SK-N-SH treated with all-trans-retinoic acid at 6 μM for 48 hours (cell line): ENCODE measurements at regions not wholly inside any gene's neighbourhood (a gene's known extent, or its start where the extent isn't known, plus 50 kb on each side); places are given as distances from the start of the nearest gene placed in this dataset.
"Not testable (repeated sequence)": the region's sequence is repeated elsewhere in the genome, so short reads cannot be mapped to it uniquely, and the experiment has no call there.

ENCODE experiments used
- ATAC-seq: fragments of 200-7000 bp; cut with Tn5 transposase; 3 replicates; pipeline ENCODE4 v1.9.1; 2020; ENCODE audit warnings: mild to moderate bottlenecking, moderate library complexity
- ARNTL ChIP-seq: fragments of 450-650 bp; formaldehyde crosslinking; IDR thresholded peaks from 2 replicates; pipeline ENCODE4 v1.5.0; 2020; ENCODE audit warnings: low read depth, mild to moderate bottlenecking, moderate library complexity, borderline replicate concordance
- BACH2 ChIP-seq: fragments of 250-450 bp; sonication (Bioruptor Pico); IDR thresholded peaks from 2 replicates; pipeline ENCODE4 v1.9.0; 2021; ENCODE audit warnings: mild to moderate bottlenecking, borderline replicate concordance
- CREB5 ChIP-seq: fragments of 250-450 bp; sonication (Bioruptor Pico); IDR thresholded peaks from 2 replicates; pipeline ENCODE4 v1.5.1; 2020; ENCODE audit warnings: low read depth, mild to moderate bottlenecking, moderate library complexity
- CSDC2 ChIP-seq: fragments of 250-450 bp; sonication (Bioruptor Pico); IDR thresholded peaks from 2 replicates; pipeline ENCODE4 v1.5.0; 2020; ENCODE audit warnings: mild to moderate bottlenecking, moderate library complexity
- CSRNP3 ChIP-seq: fragments of 250-450 bp; sonication (Bioruptor Pico); IDR thresholded peaks from 2 replicates; pipeline ENCODE4 v1.5.1; 2021; ENCODE audit warnings: mild to moderate bottlenecking, moderate library complexity
- ESRRG ChIP-seq: fragments of 250-450 bp; sonication (Bioruptor Pico); IDR thresholded peaks from 2 replicates; pipeline ENCODE4 v1.6.1; 2021; ENCODE audit warnings: mild to moderate bottlenecking
- GLIS3 ChIP-seq: fragments of 250-450 bp; sonication (Bioruptor Pico); IDR thresholded peaks from 2 replicates; pipeline ENCODE4 v1.5.0; 2020; ENCODE audit warnings: mild to moderate bottlenecking, moderate library complexity
- ISL1 ChIP-seq: fragments of 250-450 bp; sonication (Bioruptor Pico); IDR thresholded peaks from 2 replicates; pipeline ENCODE4 v2.1.2; 2022; ENCODE audit warnings: mild to moderate bottlenecking, moderate library complexity
- PPARA ChIP-seq: fragments of 250-450 bp; sonication (Bioruptor Pico); IDR thresholded peaks from 2 replicates; pipeline ENCODE4 v1.5.0; 2020; ENCODE audit warnings: mild to moderate bottlenecking, borderline replicate concordance
- RARB ChIP-seq: fragments of 250-450 bp; sonication (Bioruptor Pico); IDR thresholded peaks from 2 replicates; pipeline ENCODE4 v1.8.0; 2021; ENCODE audit warnings: mild to moderate bottlenecking, moderate library complexity
- SNAI2 ChIP-seq: fragments of 250-450 bp; sonication (Bioruptor Pico); IDR thresholded peaks from 2 replicates; pipeline ENCODE4 v1.5.0; 2020; ENCODE audit warnings: mild to moderate bottlenecking, moderate library complexity
- TCF4 ChIP-seq: fragments of 250-450 bp; sonication (Bioruptor Pico); IDR thresholded peaks from 2 replicates; pipeline ENCODE4 v1.8.0; 2021; ENCODE audit warnings: mild to moderate bottlenecking, moderate library complexity, borderline replicate concordance
- TOX ChIP-seq: fragments of 250-450 bp; sonication (Bioruptor Pico); IDR thresholded peaks from 2 replicates; pipeline ENCODE4 v1.8.0; 2021; ENCODE audit warnings: mild to moderate bottlenecking, moderate library complexity, borderline replicate concordance
- ZC3H10 ChIP-seq: fragments of 250-450 bp; sonication (Bioruptor Pico); IDR thresholded peaks from 2 replicates; pipeline ENCODE4 v1.5.1; 2021; ENCODE audit warnings: mild to moderate bottlenecking, moderate library complexity
- ZFP3 ChIP-seq: fragments of 250-450 bp; sonication (Bioruptor Pico); IDR thresholded peaks from 2 replicates; pipeline ENCODE4 v1.5.0; 2020; ENCODE audit warnings: mild to moderate bottlenecking, moderate library complexity
- ZFP30 ChIP-seq: fragments of 450-650 bp; formaldehyde crosslinking; IDR thresholded peaks from 2 replicates; pipeline ENCODE4 v1.5.0; 2022; ENCODE audit warnings: mild to moderate bottlenecking, moderate library complexity
- ZNF565 ChIP-seq: fragments of 450-650 bp; formaldehyde crosslinking; conservative IDR thresholded peaks from 2 replicates; pipeline ENCODE4 v1.5.0; 2020; ENCODE audit warnings: low read depth, mild to moderate bottlenecking, moderate library complexity
- ZNF70 ChIP-seq: fragments of 450-650 bp; formaldehyde crosslinking; IDR thresholded peaks from 2 replicates; pipeline ENCODE4 v1.5.0; 2020; ENCODE audit warnings: mild to moderate bottlenecking, moderate library complexity
- ZNF8 ChIP-seq: fragments of 450-650 bp; formaldehyde crosslinking; IDR thresholded peaks from 2 replicates; pipeline ENCODE4 v1.5.0; 2020; ENCODE audit warnings: mild to moderate bottlenecking, moderate library complexity
- TF ChIP-seq, protein P1 (sequence below): fragments of 250-450 bp; sonication (Bioruptor Pico); IDR thresholded peaks from 2 replicates; pipeline ENCODE4 v1.5.0; 2020; ENCODE audit warnings: mild to moderate bottlenecking, moderate library complexity
- TF ChIP-seq, protein P2 (sequence below): fragments of 250-450 bp; sonication (Bioruptor Pico); IDR thresholded peaks from 2 replicates; pipeline ENCODE4 v1.8.0; 2020; ENCODE audit warnings: mild to moderate bottlenecking, moderate library complexity, borderline replicate concordance

GRCh38 chr9:28971881-28972280, 1398.6 kb upstream of the C9orf72 start:
- TF ChIP-seq, protein P1, sequence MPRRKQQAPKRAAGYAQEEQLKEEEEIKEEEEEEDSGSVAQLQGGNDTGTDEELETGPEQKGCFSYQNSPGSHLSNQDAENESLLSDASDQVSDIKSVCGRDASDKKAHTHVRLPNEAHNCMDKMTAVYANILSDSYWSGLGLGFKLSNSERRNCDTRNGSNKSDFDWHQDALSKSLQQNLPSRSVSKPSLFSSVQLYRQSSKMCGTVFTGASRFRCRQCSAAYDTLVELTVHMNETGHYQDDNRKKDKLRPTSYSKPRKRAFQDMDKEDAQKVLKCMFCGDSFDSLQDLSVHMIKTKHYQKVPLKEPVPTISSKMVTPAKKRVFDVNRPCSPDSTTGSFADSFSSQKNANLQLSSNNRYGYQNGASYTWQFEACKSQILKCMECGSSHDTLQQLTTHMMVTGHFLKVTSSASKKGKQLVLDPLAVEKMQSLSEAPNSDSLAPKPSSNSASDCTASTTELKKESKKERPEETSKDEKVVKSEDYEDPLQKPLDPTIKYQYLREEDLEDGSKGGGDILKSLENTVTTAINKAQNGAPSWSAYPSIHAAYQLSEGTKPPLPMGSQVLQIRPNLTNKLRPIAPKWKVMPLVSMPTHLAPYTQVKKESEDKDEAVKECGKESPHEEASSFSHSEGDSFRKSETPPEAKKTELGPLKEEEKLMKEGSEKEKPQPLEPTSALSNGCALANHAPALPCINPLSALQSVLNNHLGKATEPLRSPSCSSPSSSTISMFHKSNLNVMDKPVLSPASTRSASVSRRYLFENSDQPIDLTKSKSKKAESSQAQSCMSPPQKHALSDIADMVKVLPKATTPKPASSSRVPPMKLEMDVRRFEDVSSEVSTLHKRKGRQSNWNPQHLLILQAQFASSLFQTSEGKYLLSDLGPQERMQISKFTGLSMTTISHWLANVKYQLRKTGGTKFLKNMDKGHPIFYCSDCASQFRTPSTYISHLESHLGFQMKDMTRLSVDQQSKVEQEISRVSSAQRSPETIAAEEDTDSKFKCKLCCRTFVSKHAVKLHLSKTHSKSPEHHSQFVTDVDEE: no peak
- no peak for TF ChIP-seq RARB
- no peak for TF ChIP-seq ZFP30 (CRISPR knock-in tag)
- TF ChIP-seq ZNF8 (CRISPR knock-in tag): no peak
- no peak for TF ChIP-seq SNAI2 (CRISPR knock-in tag)
- no peak for TF ChIP-seq ZNF565 (CRISPR knock-in tag)
- ATAC-seq: no peak

GRCh38 chr9:28976250-28976649, 1403.0 kb upstream of the C9orf72 start:
- no peak for ATAC-seq
- peak; percentile 62; the same call in 1 of the 2 replicates for TF ChIP-seq ZNF8 (CRISPR knock-in tag)
- TF ChIP-seq TCF4 (CRISPR knock-in tag): no peak

GRCh38 chr9:28976684-28977083, 1403.4 kb upstream of the C9orf72 start:
- TF ChIP-seq SNAI2 (CRISPR knock-in tag) (no peak), ARNTL (CRISPR knock-in tag) (no peak), ZNF8 (CRISPR knock-in tag) (no peak), CSRNP3 (no peak), ISL1 (CRISPR knock-in tag) (0 out of 2 replicates have a peak, but pooled peaks have one; percentile 21)
- ATAC-seq: peak; percentile 78

DNA sequence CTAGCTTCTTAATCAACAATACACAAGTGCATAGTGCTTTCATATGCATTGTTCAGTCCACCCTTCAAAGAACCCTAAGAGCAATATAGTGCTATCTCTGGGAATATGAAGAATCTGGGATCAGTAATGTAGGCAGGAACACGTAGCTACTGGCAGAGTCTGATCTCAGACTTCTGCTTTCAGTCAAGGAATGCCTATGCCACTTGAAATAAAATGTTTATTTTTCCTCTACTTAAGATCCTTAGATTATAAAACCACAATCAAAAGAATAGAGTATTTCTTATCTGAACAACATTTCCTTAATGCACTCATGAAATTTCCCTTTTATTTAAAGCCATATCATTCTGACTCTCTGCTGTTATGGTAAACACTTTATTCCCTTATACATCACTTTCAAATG, 1407.8 kb upstream of the C9orf72 start:
- TF ChIP-seq ISL1 (CRISPR knock-in tag) (peak; percentile 78), ZNF70 (no peak)
- ATAC-seq: peak; percentile 75

GRCh38 chr9:28981711-28982110, 1408.4 kb upstream of the C9orf72 start:
- ATAC-seq: no peak
- TF ChIP-seq, protein P2, sequence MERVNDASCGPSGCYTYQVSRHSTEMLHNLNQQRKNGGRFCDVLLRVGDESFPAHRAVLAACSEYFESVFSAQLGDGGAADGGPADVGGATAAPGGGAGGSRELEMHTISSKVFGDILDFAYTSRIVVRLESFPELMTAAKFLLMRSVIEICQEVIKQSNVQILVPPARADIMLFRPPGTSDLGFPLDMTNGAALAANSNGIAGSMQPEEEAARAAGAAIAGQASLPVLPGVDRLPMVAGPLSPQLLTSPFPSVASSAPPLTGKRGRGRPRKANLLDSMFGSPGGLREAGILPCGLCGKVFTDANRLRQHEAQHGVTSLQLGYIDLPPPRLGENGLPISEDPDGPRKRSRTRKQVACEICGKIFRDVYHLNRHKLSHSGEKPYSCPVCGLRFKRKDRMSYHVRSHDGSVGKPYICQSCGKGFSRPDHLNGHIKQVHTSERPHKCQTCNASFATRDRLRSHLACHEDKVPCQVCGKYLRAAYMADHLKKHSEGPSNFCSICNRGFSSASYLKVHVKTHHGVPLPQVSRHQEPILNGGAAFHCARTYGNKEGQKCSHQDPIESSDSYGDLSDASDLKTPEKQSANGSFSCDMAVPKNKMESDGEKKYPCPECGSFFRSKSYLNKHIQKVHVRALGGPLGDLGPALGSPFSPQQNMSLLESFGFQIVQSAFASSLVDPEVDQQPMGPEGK (CRISPR knock-in tag): no peak
- no peak for TF ChIP-seq GLIS3 (CRISPR knock-in tag)
- TF ChIP-seq ZFP3 (CRISPR knock-in tag): no peak
- no peak for TF ChIP-seq ZNF565 (CRISPR knock-in tag)
- no peak for TF ChIP-seq BACH2 (CRISPR knock-in tag)

DNA sequence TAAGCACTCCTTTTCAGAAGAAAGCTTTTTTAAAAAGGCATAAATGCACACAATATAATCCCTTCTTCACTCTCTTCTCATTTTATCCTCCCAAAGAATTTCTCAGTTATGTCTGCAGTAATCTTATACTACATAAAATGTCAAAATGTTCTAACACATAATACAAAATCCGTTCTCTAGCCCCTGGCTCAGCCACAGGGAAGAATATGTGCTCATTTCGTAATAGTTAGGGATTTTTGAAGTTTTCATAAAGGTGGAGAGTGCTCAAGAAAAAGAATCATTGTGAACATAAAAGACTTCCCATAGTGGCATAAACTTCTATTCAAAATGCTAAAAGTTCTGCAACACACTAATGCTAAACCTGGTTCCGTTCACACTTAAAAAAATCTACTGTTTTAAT, 1410.7 kb upstream of the C9orf72 start:
- TF ChIP-seq ZFP3 (CRISPR knock-in tag) (no peak), SNAI2 (CRISPR knock-in tag) (no peak), TOX (CRISPR knock-in tag) (no peak), CREB5 (CRISPR knock-in tag) (no peak), BACH2 (CRISPR knock-in tag) (no peak), CSDC2 (no peak), ZNF565 (CRISPR knock-in tag) (no peak), ESRRG (no peak), CSRNP3 (no peak), ZNF70 (no peak), PPARA (CRISPR knock-in tag) (no peak), ARNTL (CRISPR knock-in tag) (no peak), ISL1 (CRISPR knock-in tag) (no peak), ZFP30 (CRISPR knock-in tag) (no peak), ZNF8 (CRISPR knock-in tag) (no peak), RARB (no peak), ZC3H10 (CRISPR knock-in tag) (no peak)
- TF ChIP-seq, protein P2 (CRISPR knock-in tag): no peak
- ATAC-seq: no peak

GRCh38 chr9:28990009-28990408, 1416.7 kb upstream of the C9orf72 start:
- not testable (repeated sequence) for ATAC-seq
